ENCODE measurements at regions not wholly inside any gene's neighbourhood (a gene's known extent, or its start where the extent isn't known, plus 50 kb on each side); places are given as distances from the start of the nearest gene placed in this dataset.

GRCh38 chr5:92560698-92561401, 1020.2 kb downstream of the NR2F1-AS1 start:
- no peak overlapping the region for H3K27ac Mint-ChIP-seq
- Histone ChIP-seq H3K4me3 (ENCODE audit: low read length) (no peak overlapping the region), H3K36me3 (ENCODE audit: control insufficient read depth, insufficient read depth, low read length) (no peaks in the 10 kb centered on the region), H3K9me3 (ENCODE audit: control insufficient read depth, insufficient read depth, low read length) (no peaks in the 10 kb centered on the region), H3K27ac (ENCODE audit: low read length) (no peak overlapping the region), H3K4me1 (ENCODE audit: control insufficient read depth, insufficient read depth, low read length) (no peaks in the 10 kb centered on the region), H3K27me3 (ENCODE audit: control insufficient read depth, insufficient read depth, low read length) (no peaks in the 10 kb centered on the region)
- 94% methylated on average over 1 of the region's 4 CpGs for WGBS (ENCODE audit: insufficient coverage)
- DNase-seq (no peak), ATAC-seq (no peak)
- H3K4me1 Mint-ChIP-seq: no peaks in the 10 kb centered on the region
- no peaks in the 10 kb centered on the region for H3K36me3 Mint-ChIP-seq
- peaks cover 8% of the 10 kb centered on the region in 2 donors for H3K9me3 Mint-ChIP-seq
- TF ChIP-seq CTCF (IDR thresholded peaks at IDR 0.05): no peak
- intact Hi-C loops (cut with micrococcal nuclease): no loop called here
- no peak overlapping the region for H3K4me3 Mint-ChIP-seq
- H3K27me3 Mint-ChIP-seq (ENCODE audit: low read depth in 2 of 2): no peaks in the 10 kb centered on the region

- Histone ChIP-seq H3K4me3 (ENCODE audit: low read length) (no peak overlapping the region), H3K27ac (ENCODE audit: low read length) (no peak overlapping the region), H3K36me3 (ENCODE audit: control insufficient read depth, insufficient read depth, low read length) (no peaks in the 10 kb centered on the region), H3K27me3 (ENCODE audit: control insufficient read depth, insufficient read depth, low read length) (no peaks in the 10 kb centered on the region), H3K4me1 (ENCODE audit: control insufficient read depth, insufficient read depth, low read length) (no peaks in the 10 kb centered on the region), H3K9me3 (ENCODE audit: control insufficient read depth, insufficient read depth, low read length) (no peaks in the 10 kb centered on the region)
- 87% methylated on average over 2 of the region's 3 CpGs for WGBS (ENCODE audit: insufficient coverage)
- DNase-seq (no peak), ATAC-seq (no peak)
- TF ChIP-seq CTCF (IDR thresholded peaks at IDR 0.05): no peak
- no peak overlapping the region for H3K27ac Mint-ChIP-seq
- no peaks in the 10 kb centered on the region for H3K36me3 Mint-ChIP-seq
- H3K4me3 Mint-ChIP-seq: no peak overlapping the region
- intact Hi-C loops (cut with micrococcal nuclease): no loop called here
- no peaks in the 10 kb centered on the region for H3K4me1 Mint-ChIP-seq
- peaks cover 8% of the 10 kb centered on the region in 2 donors for H3K9me3 Mint-ChIP-seq
- H3K27me3 Mint-ChIP-seq (ENCODE audit: low read depth in 2 of 2): no peaks in the 10 kb centered on the region
Observed at GRCh38 chr5:92559781-92560180, 1021.2 kb downstream of the NR2F1-AS1 start.

GRCh38 chr5:92559331-92559730, 1021.7 kb downstream of the NR2F1-AS1 start:
- H3K4me1 ChIP-seq (ENCODE audit: control insufficient read depth, insufficient read depth, low read length): no peaks in the 10 kb centered on the region
- DNase-seq: no peak
- 74% methylated on average over 3 of the region's 4 CpGs for WGBS (ENCODE audit: insufficient coverage)
- no peak overlapping the region for H3K27ac ChIP-seq (ENCODE audit: low read length)
- no peaks in the 10 kb centered on the region for H3K27me3 ChIP-seq (ENCODE audit: control insufficient read depth, insufficient read depth, low read length)
- no peak for ATAC-seq
- Mint-ChIP-seq H3K9me3 (peaks cover 8% of the 10 kb centered on the region in 2 donors), H3K27me3 (ENCODE audit: low read depth in 2 of 2) (no peaks in the 10 kb centered on the region), H3K4me1 (no peaks in the 10 kb centered on the region), H3K4me3 (no peak overlapping the region), H3K36me3 (no peaks in the 10 kb centered on the region), H3K27ac (no peak overlapping the region)
- H3K36me3 ChIP-seq (ENCODE audit: control insufficient read depth, insufficient read depth, low read length): no peaks in the 10 kb centered on the region
- intact Hi-C loops (cut with micrococcal nuclease): no loop called here
- H3K9me3 ChIP-seq (ENCODE audit: control insufficient read depth, insufficient read depth, low read length): no peaks in the 10 kb centered on the region
- TF ChIP-seq CTCF (IDR thresholded peaks at IDR 0.05): no peak
- H3K4me3 ChIP-seq (ENCODE audit: low read length): no peak overlapping the region

GRCh38 chr5:92556747-92557146, 1024.3 kb downstream of the NR2F1-AS1 start:
- no peaks in the 10 kb centered on the region for H3K27me3 ChIP-seq (ENCODE audit: control insufficient read depth, insufficient read depth, low read length)
- H3K36me3 ChIP-seq (ENCODE audit: control insufficient read depth, insufficient read depth, low read length): no peaks in the 10 kb centered on the region
- H3K27ac ChIP-seq (ENCODE audit: low read length): no peak overlapping the region
- no peak for TF ChIP-seq CTCF (IDR thresholded peaks at IDR 0.05)
- no peaks in the 10 kb centered on the region for H3K4me1 Mint-ChIP-seq
- peaks cover 8 to 11% of the 10 kb centered on the region in 2 donors for H3K9me3 Mint-ChIP-seq
- H3K4me3 ChIP-seq (ENCODE audit: low read length): no peak overlapping the region
- no peaks in the 10 kb centered on the region for H3K9me3 ChIP-seq (ENCODE audit: control insufficient read depth, insufficient read depth, low read length)
- DNase-seq: no peak
- H3K27ac Mint-ChIP-seq: no peak overlapping the region
- ATAC-seq: no peak
- no peaks in the 10 kb centered on the region for H3K27me3 Mint-ChIP-seq (ENCODE audit: low read depth in 2 of 2)
- intact Hi-C loops (cut with micrococcal nuclease): no loop called here
- no peaks in the 10 kb centered on the region for H3K4me1 ChIP-seq (ENCODE audit: control insufficient read depth, insufficient read depth, low read length)
- no peaks in the 10 kb centered on the region for H3K36me3 Mint-ChIP-seq
- H3K4me3 Mint-ChIP-seq: no peak overlapping the region
- WGBS (ENCODE audit: insufficient coverage): 88% methylated on average over 1 of the region's 1 CpG
